Activated gamma-delta T cell treated with Interleukin-2 at 50 U/mL for 16 hours (primary cell): ENCODE measurements at regions not wholly inside any gene's neighbourhood (a gene's known extent, or its start where the extent isn't known, plus 50 kb on each side); places are given as distances from the start of the nearest gene placed in this dataset.

ENCODE experiments used
- DNase-seq: peaks from one replicate; pipeline ENCODE4 v3.0.0-alpha.2; 2020

DNA sequence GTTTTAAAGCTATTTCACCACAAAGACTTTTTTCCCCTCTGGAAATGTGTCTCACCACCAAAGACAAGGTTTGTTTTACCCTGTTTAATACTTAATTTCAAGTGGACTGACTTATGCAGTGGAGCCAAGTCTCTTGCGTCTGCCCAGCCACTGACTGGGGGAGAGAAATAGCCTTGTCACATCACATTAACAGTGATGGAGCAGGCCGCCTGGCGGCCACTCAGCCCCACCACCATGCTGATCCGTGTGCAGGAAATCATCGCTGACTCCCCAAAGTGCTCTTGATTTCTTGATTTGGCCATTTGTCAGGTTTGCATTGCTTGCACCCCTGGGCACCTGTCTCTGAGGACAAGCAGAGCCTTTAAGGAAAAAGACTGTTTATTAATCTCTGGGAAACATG is 334.1 kb downstream of the GLRX3 start:
- no peak for DNase-seq

DNA sequence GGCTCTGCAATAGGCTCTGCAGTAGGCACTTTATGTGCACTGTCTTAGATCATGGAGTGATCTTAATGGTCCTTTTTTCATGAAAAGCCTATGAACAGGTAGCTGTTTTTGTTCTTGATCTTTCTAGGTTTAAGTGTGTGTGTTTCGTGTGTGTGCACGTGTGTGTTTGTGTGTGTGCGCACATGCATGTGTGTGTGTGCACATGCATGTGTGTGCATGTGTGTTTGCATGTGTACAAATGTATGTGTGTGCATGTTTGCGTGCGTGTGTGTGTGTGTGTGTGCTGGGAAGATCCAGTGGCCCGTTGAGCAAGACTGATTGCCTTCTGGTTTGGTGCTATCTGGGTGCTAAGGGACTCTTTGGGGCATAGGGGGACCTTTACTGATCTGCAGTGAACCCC is 334.8 kb downstream of the GLRX3 start:
- no peak for DNase-seq

DNA sequence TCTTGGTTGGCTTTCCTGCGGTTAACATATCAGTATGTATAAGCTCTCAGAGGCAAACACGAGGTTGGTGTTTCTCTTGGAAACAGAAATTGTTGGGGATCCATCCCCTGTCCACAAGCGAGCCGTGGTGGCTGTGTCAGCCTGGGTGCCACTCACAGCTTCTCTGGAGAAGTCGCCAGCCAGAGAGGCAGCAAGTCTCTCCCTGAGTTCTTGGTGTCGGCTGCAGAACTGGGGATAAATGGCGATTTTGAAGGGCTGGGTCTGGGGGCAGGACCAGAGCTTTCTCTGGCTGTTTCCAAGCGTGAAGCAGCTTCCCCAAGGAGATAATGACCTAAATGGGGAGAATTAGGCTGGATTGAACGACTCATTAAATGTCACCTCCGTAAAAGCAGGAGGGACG is 335.3 kb downstream of the GLRX3 start:
- DNase-seq: no peak

DNA sequence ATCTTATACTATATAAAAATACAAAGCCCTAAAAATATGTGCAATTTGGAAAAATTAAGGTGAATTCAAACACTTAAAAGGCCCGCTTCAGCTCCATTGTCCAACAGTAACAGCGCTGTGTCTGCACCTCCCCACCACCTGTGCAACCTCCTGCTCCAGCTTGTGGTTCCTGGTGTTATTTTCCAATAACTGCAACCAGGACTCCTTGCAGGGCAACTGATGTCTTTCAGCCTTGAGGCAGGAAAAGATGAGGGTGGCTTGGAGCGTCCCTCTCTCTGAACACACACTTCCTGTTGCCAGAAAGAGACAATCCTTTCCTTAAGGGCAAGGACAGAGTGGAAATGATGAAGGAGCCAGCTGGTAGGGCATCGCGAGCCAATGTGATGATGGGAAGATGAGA is 336.0 kb downstream of the GLRX3 start:
- no peak for DNase-seq

DNA sequence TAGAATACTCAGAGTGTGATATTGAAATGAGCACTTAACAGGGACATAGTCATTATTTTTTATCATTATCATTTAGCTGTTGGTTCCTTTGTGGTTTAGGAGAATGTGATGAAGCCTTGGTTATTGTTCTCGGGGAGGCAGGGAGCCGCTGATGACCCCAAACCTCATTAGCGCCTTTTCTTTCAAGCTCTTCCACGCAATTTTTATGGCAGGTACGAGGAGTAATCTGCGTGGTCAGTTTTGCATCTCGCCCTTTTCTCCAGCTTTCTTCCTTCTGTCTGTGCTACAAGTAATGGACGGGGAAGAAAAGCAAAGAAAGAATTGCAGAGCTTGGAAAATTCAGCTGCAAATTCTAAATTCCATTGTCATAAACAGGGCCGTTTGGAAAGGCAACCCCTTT is 338.4 kb downstream of the GLRX3 start:
- no peak for DNase-seq

DNA sequence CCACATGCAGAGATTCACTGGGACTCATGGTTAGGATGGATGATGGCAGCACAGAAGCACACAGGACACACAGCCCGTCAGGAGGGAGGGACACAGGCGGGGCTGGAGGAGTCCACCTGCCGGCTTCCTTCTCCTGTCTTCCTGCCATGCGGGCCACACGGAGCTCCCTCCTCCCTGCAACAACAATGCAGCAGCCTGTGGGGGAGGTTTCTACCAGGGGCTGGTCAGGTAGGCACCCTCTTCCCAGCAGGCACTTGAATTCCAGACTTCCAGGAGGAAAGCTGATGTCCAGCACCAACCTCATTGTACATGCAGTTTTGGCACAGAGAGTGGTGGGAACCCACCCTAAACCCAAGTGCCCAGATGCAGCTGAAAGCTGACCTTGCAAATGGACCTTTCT is 341.2 kb downstream of the GLRX3 start:
- no peak for DNase-seq

DNA sequence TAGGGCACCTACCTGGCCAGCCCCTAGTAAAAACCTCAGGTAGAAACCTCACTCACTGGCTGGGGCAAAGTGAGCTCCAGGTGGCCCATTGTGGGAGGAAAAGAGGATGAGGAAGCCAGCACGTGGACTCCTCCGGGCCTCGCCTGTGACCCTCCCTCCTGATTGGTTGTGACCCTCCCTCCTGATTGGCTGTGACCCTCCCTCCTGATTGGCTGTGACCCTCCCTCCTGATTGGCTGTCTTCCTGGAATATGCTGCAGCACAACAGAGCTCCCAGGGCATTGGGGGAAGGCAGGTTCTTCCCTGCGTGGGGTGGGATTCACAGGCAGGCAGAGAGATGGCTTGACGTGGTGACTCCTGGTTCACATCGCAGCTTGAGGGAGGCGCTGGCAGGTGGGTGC is 343.0 kb downstream of the GLRX3 start:
- no peak for DNase-seq

DNA sequence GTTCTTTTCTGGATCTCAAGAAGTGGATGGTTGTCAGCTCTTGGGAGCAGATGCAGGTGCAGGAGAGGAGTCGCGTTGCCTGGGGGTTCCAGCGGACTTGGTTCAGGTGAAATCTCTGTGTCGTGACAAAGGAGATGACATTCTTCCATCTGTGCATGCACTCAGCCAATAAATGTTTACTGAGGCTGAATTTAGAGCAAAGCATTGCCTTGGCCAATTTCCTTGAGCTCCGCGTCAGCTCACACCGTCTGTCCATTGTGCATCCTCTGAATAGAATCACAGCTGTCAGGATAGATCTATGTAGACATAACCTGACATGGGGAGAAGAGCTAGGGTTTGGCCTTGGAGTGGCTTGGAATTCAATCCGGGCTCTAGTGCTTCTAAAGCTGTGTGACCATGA is 343.7 kb downstream of the GLRX3 start:
- DNase-seq: no peak

DNA sequence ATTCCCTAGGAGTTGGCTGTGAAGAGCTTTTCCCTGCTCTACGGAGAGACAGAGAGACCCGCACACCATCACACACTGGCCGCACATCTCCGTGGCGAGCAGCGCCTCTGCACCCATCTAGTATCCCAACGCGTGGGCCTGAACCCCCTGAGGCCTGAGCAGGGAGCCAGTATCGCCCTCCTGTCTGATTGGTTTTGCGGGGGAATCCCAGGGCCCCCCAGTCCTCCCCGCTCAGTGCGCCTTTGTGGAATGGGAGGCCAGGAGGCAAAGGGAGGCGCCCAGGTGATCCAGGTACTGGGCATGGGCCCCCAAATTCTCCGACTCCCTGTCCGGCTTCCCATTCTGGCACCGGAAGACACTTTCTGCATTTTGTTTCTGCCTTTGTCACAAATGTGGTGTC is 344.3 kb downstream of the GLRX3 start:
- no peak for DNase-seq

DNA sequence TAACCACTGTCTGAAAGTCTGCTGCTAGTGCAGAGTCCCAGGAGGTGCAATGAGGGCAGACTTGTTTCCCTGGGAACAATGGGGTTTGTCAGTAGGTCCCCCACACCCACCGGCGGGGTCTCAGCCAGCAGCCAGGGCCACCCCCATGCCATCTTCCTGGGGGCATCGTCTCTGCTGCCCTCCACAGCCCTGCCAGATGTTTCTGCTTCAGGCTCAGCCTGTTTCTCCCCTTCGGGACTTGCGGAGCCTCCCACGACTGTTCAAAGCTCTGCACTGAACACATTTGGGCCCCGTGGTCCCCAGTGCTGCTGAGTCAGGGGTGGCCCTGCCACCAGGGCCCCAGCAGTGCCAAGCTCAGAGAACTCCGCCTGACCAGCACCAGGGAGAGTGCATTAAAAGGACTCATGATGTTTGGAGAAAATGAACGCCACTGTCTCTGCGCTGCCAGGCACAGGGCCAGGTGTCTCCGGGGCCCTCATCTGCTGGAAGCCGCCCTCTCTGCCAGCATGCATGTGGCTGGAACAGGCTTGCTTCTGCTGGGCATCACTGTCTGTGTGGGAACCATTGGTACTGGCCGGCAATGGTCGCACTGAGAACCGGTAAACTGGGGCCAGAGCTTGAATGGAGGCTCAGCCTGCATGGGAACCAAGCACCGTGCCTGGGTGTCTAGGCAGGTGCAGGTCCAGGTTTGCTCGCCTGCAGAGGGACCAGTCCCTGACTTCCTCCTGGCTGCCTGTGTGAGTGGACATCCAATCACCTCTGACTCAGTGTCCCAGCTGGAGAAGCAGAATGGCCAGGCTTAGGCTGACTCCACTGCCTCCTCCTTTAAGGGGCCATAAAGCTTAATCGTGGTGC is 345.1 kb downstream of the GLRX3 start:
- DNase-seq: no peak

DNA sequence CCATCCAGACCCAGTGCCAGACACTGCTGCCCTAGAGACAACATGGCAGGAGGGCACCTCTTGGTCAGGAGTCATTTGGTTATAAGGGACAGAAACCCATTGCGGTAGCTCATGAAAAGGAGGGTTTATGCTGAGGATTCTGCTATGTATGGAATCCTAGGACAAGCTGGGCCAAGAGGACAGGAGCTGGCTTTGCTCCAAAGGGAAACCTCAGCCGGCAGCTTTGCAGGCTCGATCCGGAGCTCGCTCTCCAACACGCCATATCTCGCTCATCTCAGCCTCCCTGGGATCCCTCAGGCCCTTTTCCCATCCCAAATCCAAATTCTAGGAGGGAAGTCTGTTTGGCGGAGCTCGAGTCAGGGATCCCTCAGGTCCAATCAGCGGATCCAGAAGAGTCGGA is 345.7 kb downstream of the GLRX3 start:
- no peak for DNase-seq

DNA sequence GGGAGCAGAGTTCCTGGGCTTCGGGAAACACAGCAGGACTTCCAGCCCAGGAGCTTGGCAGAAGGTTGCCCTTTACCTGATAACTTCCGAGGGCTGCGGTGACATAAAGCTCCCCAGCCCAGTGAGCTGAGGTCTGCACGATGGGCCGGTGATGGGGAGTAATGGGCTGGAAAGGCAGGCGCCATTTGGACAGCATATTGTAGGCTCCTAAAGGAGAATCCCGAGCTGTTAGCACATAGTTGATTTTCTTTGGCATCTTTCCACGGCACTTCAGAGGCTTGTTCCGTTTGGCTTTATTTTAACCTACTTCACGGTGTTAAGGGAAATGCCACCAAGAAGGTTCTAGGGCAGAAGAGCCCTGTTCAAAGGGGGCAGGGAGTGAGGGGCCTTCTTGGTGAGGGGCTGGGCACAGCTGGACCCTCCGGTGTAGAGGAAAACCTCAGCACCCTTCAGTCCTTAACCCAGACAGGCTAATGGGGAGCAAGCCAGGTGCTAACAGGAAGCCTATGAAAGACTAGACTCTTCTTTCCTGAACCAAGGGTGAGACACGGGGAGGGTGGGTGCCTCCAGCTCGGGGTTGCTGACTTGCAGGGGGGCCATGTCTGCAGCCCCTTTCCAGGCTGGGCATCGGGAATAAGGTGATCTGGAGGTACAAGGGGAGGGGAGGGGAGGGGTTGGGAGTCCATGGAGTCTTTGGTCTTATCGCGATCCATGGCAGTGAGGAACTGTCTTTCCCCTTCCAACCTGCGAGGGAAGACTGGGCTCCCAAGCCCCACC is 347.7 kb downstream of the GLRX3 start:
- DNase-seq: no peak

DNA sequence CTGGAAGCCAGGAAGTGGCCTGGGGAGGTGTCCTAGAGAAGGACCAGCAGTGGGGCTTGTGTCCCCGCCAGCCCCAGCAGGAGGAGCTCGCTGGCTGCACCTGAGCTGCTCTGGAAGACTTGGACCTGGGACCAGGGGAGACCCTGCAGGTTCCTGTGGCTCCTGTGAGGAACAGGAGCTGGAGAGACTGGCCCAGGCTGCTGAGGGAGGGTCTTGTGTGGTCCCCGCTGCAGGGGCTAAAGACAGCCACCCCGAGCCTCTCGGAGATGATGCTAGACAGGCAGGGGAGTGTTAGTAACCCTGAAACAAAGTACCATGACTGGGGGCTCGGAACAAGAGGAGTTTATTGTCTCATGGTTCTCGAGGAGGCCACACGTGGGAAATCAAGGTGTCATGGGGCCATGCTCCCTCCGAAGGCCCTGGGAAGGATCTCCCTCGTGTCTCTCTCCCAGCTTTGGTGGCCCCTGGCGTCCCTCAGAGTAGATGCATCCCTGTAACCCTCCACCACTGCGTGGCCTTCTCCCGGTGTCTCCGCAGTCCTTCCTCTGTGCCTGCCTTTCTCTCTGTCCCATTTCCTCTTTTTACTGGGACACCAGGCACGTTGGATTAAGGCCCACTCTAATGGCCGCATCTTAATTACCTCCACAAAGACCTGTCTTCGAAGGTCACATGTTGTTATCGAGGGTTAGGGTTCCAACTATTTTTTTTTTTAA is 348.4 kb downstream of the GLRX3 start:
- DNase-seq: no peak

DNA sequence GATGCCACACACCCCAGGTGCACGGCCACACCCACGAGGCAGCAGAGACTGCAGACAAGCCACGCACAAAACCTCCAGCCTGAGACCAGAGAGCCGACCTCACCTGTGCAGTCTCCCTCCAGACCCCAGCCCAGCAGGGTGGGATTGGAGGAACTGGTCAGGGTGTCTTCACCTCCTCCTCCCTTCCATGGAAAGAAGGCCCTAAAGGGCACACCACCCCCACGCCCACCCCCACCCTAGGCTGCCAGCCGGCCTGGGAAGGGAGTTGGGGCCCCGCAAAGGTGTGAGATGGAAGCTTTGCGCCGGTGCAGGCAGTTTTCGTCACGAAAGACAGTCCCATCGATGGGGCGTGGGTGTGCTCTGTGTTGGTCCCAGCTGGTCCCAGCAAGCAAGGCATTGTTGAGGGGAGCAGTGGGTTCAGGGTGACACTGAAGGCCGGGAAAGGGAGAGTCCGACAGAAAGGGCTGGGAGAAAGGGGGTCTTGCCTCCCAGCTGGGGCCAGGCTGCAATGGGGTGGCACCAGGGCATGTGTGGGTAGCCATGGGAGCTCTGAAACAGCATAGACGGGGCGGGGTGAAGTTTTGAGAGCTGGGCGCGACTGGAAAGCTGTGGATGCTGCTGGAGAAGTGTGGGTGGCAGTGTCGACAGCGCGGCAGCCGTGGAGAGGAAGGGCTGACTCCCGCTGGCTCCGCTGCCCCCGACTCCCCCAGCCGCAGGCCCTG is 349.2 kb downstream of the GLRX3 start:
- DNase-seq: no peak

DNA sequence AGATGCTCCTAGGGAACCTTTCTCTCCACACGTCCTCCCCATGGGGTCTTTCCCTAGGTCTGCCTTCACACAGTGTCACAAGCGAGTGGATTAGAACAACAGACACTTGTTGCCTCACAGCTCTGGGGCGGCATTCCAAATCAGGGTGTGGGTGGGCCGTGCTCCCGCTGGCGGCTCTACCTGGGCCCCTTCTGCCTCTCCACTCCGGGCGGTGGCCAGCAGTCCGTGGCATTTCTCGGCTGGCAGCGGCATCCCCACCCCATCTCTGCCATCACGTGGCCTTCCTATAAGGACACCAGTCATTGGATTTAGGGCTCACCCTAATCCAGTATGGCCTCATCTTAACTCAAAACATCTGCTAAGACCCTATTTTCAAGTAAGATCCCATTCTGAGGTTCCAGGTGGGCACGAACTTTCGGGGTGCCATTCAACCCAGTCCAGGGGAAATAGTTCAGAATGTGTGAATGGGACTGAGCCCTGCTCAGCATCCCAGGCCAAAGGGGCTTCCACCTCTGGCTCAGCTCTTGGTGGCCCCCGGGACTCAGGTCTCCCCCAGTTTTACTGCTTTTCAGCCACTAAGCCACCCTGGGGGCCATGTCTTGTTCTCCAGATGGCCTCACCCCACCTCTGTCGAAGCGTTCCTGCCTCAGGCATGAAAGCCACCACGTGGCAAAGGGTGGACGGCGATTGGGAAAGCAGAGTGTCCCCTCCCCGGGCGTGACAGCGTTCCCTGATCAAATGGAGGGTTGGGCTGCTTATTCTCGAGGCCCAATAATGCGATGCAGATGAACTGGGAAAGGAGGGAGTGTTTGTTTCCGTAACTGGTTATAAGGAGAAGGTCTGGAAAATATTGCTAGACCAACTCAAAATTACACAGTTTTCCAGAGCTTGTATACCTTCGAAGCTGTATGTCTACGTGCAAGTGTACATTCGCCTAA is 350.0 kb downstream of the GLRX3 start:
- DNase-seq: no peak

DNA sequence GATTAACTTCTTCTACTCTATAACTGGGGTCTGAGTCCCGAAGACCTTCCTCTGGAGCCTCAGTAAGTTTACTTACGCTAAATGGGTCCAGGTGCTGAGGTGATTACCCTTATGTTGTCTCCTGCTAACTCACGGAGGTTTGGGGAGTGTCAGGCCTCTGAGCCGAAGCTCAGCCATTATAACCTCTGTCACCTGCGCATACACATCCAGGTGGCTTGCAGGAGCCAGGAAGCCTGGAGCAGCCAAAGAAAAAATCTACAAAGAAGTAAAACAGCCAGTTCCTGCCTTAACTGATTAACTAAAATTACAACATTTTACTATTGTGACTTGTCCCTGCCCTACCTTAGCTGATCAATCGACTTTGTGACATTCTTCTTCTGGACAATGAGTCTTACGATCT is 350.7 kb downstream of the GLRX3 start:
- DNase-seq: no peak

DNA sequence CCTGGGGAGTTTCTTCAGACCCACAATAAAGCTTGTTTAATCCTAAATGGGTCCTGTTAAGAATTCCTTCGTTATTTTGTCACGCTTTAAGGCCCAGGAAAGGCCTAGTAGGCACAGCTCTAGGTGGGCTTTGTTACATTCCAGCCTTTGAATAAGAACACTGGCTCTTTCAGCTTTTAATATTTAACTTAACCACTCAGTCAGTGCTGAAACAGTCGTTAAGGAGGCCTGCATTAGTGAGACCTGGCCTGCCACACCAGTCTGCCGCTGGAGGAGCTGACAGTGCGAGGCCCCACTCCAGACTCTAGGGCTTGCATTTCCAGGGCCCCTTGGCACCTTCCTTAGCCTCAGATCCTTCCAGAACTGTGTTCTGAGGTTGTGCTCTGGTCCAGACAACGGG is 351.4 kb downstream of the GLRX3 start:
- no peak for DNase-seq

DNA sequence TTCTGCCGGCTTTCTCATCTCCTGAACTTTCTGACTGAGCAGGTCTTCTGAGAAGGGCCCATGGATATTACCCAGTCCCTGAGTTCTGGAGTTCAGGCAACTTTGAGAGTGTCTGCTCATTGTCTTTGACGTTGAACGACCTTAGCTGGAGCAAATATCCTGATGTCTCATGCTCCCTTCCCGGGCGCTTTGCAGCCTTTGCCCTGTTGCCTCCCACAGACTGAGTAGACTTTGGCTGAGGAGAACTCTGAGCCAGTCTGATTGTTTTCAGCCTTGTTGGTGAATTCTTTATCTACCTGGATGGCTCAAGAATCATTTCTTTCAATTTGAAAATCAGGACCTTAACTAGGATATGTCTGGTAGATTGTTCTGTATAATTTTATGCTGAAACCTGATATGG is 353.7 kb downstream of the GLRX3 start:
- DNase-seq: no peak

DNA sequence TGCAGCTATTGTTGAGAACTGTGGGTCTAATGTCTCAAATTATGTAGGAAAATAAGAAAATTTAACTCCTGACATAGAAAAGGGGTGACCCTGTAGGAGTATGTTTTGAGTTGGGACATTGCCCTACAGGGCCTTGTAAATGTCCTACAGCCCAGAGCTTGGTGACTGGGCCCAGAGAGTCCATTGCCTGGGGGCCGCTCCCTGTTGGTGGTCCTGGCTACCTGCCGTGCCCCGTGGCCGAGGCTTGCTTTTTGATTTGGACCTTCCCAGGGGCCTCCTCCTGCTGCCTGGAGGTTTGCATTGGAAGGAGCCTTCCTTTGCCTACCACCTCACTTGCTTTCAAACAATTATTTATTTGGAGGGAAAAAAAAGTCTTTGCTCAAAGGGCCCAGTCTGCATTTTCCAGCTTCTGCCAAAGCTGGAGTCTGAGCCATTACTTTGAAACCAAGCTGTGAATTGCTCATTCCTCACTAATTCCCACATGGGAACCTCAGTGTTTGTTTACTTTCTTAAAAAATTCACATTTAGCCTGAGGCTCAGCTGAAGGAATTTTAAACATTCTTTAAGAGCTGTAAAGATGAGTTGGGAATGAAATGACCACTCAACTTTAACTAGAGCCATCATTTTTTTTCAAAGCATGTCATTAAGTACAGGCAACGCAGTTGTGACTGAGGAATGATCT is 355.0 kb downstream of the GLRX3 start:
- no peak for DNase-seq

DNA sequence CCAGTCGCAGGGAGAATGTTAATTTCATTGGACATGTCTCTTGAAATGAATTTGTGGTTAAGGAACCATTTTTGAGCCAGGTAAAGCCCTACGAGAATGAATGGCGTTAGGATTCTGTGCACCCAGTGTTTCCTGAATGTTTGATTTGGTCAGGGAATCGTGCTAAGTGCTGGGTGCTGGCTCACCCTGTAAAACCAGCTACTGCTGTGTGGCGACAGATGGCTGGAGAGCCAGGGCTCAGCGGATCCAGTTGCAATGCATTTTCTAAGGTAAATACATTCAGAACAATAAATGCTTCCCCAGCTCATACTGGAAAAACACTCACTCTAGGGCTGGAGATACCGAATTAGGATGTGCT is 355.5 kb downstream of the GLRX3 start:
- DNase-seq: no peak

DNA sequence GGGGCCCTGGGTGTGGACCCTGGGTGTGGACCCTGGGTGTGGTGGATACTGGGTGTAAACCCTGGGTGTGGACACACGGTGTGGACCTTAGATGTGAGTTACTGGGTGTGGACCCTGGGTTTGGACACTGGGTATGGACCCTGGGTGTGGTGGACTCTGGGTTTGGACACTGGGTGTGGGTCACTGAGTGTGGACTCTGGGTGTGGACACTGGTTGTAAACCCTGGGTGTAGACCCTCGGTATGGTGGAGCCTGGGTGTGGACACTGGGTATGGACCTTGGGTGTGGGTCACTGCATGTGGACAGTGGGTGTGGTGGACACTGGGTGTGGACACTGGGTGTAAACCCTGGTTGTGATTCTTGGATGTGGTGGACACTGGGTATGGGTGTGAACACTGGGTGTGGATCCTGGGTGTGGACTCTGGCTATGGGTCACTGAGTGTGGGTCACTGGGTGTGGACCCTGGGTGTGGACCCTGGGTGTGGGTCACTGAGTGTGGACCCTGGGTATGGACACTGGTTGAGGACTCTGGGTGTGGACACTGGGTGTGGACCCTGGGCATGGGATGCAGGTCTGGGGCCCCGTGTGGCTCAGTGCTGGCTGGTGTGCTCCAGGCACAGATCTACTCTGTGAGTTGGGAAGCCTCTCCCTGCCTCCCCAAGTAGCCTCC is 356.2 kb downstream of the GLRX3 start:
- no peak for DNase-seq
